Fibroblast of lung (primary cell): ENCODE measurements at regions not wholly inside any gene's neighbourhood (a gene's known extent, or its start where the extent isn't known, plus 50 kb on each side); places are given as distances from the start of the nearest gene placed in this dataset.

Source experiments
- EZH2 ChIP-seq: IDR thresholded peaks from 2 replicates; pipeline ENCODE4 v1.5.1; 2012; ENCODE audit warnings: low read length, control low read depth, mild to moderate bottlenecking; ENCODE audit errors: missing control alignments
- TF ChIP-seq, protein P1 (sequence below), 2 donors: IDR thresholded peaks in 1 of 2; conservative IDR thresholded peaks in 1 of 2; 1 replicate in 1 of 2; 2 replicates in 1 of 2; pipeline ENCODE4 v1.5.1; 2011 to 2012; ENCODE audit warnings: low read length in 2 of 2, control low read depth in 1 of 2, inconsistent platforms in 1 of 2, low read depth in 1 of 2, mild to moderate bottlenecking in 1 of 2

DNA sequence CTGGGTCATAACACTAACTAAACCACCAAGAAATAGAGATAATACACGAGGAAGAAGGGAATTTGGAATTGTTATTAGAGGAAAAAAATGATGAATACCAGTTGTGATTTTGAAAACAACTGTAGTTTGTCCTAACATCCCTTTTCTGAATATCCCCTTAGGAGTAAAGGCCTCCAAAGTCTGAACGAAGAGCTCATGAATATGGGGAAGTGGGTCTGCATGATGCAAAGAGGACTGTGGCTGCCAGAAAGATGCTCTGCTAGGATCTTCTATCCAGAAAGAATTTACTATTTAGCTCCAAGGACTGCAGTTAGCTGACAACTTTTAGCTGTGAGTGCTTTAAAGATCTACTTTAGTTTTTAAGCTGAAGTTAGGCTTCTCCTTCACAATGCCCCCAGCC lies 308.8 kb upstream of the HS3ST5 start:
- TF ChIP-seq, protein P1, sequence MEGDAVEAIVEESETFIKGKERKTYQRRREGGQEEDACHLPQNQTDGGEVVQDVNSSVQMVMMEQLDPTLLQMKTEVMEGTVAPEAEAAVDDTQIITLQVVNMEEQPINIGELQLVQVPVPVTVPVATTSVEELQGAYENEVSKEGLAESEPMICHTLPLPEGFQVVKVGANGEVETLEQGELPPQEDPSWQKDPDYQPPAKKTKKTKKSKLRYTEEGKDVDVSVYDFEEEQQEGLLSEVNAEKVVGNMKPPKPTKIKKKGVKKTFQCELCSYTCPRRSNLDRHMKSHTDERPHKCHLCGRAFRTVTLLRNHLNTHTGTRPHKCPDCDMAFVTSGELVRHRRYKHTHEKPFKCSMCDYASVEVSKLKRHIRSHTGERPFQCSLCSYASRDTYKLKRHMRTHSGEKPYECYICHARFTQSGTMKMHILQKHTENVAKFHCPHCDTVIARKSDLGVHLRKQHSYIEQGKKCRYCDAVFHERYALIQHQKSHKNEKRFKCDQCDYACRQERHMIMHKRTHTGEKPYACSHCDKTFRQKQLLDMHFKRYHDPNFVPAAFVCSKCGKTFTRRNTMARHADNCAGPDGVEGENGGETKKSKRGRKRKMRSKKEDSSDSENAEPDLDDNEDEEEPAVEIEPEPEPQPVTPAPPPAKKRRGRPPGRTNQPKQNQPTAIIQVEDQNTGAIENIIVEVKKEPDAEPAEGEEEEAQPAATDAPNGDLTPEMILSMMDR (conservative IDR thresholded peaks at IDR 0.05 in 1 of 2, IDR thresholded peaks at IDR 0.05 in 1 of 2; ENCODE audit: low read depth in 1 of 2, low read length in 2 of 2): no peak
- TF ChIP-seq EZH2: no peak
